Germinal center (tissue), 1 donor: ENCODE measurements at regions not wholly inside any gene's neighbourhood (a gene's known extent, or its start where the extent isn't known, plus 50 kb on each side); places are given as distances from the start of the nearest gene placed in this dataset.
"Not testable (repeated sequence)": the region's sequence is repeated elsewhere in the genome, so short reads cannot be mapped to it uniquely, and the experiment has no call there.

Experiments used
- DNase-seq: peaks from one replicate; pipeline ENCODE4 v3.0.0; 2012; ENCODE audit warnings: mixed read lengths, low spot score

- no peak for DNase-seq
Measured at GRCh38 chr6:71724456-71725125, 161.8 kb upstream of the RIMS1 start.

GRCh38 chr6:71725126-71725470 lies 161.3 kb upstream of the RIMS1 start:
- DNase-seq = no peak

GRCh38 chr6:71726121-71726520 lies 160.2 kb upstream of the RIMS1 start:
- DNase-seq = no peak

GRCh38 chr6:71727632-71728294 lies 158.6 kb upstream of the RIMS1 start:
- DNase-seq = no peak

- DNase-seq = no peak
Measured at GRCh38 chr6:71730284-71730683, 156.1 kb upstream of the RIMS1 start.

GRCh38 chr6:71733970-71734899 lies 152.1 kb upstream of the RIMS1 start:
- no peak for DNase-seq

GRCh38 chr6:71737953-71738352 lies 148.4 kb upstream of the RIMS1 start:
- DNase-seq = no peak

- no peak for DNase-seq
Measured at GRCh38 chr6:71745525-71745924, 140.8 kb upstream of the RIMS1 start.

- DNase-seq = no peak
Measured at GRCh38 chr6:71766146-71766760, 120.1 kb upstream of the RIMS1 start.

- no peak for DNase-seq
Measured at GRCh38 chr6:71766796-71767195, 119.6 kb upstream of the RIMS1 start.

- DNase-seq = no peak
Measured at GRCh38 chr6:71768356-71768755, 118.0 kb upstream of the RIMS1 start.

GRCh38 chr6:71808865-71809264 lies 77.5 kb upstream of the RIMS1 start:
- DNase-seq = no peak

- no peak for DNase-seq
Measured at GRCh38 chr6:71810880-71811279, 75.5 kb upstream of the RIMS1 start.

- no peak for DNase-seq
Measured at GRCh38 chr6:71822625-71823024, 63.7 kb upstream of the RIMS1 start.

- not testable (repeated sequence) for DNase-seq
Measured at GRCh38 chr6:71832110-71832764, 54.1 kb upstream of the RIMS1 start.
